ENCODE measurements at regions not wholly inside any gene's neighbourhood (a gene's known extent, or its start where the extent isn't known, plus 50 kb on each side); places are given as distances from the start of the nearest gene placed in this dataset.

DNA sequence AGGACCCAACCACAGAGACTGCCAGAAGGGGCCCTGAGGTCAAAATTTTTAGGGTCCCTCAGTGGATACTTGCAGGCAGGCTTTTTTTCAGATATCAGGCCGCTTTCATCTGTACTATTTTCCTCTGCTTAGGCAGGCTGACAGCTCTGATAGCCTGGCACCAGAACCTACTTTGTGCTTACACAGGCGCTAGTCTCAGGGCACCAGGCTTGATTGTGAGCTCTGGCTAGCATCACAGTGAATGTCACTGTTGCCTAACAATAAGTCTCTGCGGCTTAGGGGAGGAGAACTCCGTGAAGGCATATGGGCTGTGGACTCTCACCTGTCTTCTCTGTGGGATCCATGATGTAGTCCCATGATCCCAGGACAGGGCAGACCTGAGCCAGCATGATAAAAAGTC lies 738.1 kb upstream of the TSPY4 start:
- Histone ChIP-seq H3K27me3 (ENCODE audit: insufficient read depth, low read length) (no peaks in the 10 kb centered on the region), H3K9me3 (ENCODE audit: insufficient read depth, low read depth, low read length) (peaks cover 40% of the 10 kb centered on the region), H3K9ac (ENCODE audit: low read depth, low read length) (no peak overlapping the region), H3K36me3 (ENCODE audit: insufficient read depth, low read length) (no peaks in the 10 kb centered on the region), H3K4me3 (ENCODE audit: low read length) (no peak overlapping the region), H3K4me1 (ENCODE audit: insufficient read depth, low read length) (no peaks in the 10 kb centered on the region), H3K27ac (ENCODE audit: low read depth, low read length) (no peak overlapping the region)
- WGBS, result 57% methylated on average over 4 of the region's 4 CpGs

DNA sequence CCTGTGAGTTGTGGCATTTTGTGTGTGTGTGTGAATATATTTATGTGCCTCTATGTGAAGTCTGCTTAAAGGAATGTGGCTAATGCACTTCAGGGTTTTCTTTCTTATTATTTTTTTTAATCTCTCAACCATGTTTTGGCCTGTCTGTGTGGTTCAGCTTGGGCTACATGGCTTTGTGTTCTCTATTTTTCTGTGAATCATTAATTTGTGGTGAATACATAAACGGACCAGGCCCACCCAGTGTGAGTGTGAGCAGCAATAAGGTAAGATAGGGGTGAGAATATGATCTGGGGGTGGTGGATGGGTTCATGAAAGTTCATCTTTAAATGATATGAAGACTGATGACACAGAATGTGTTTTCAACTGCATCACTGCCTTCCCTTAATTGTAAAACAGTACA lies 726.6 kb upstream of the TSPY4 start:
- Histone ChIP-seq H3K27ac (ENCODE audit: low read depth, low read length) (no peak overlapping the region), H3K27me3 (ENCODE audit: insufficient read depth, low read length) (no peaks in the 10 kb centered on the region), H3K9me3 (ENCODE audit: insufficient read depth, low read depth, low read length) (peaks cover 37% of the 10 kb centered on the region), H3K4me3 (ENCODE audit: low read length) (no peak overlapping the region), H3K36me3 (ENCODE audit: insufficient read depth, low read length) (no peaks in the 10 kb centered on the region), H3K9ac (ENCODE audit: low read depth, low read length) (no peak overlapping the region), H3K4me1 (ENCODE audit: insufficient read depth, low read length) (no peaks in the 10 kb centered on the region)
- WGBS, result 28% methylated on average over 1 of the region's 1 CpG

- Histone ChIP-seq H3K4me1 (ENCODE audit: insufficient read depth, low read length) (no peaks in the 10 kb centered on the region), H3K9me3 (ENCODE audit: insufficient read depth, low read depth, low read length) (peaks cover 31% of the 10 kb centered on the region), H3K27ac (ENCODE audit: low read depth, low read length) (no peak overlapping the region), H3K4me3 (ENCODE audit: low read length) (no peak overlapping the region), H3K27me3 (ENCODE audit: insufficient read depth, low read length) (no peaks in the 10 kb centered on the region), H3K9ac (ENCODE audit: low read depth, low read length) (no peak overlapping the region), H3K36me3 (ENCODE audit: insufficient read depth, low read length) (no peaks in the 10 kb centered on the region)
- WGBS, result 75% methylated on average over 3 of the region's 3 CpGs
These were observed 725.4 kb upstream of the TSPY4 start for GRCh38 chrY:8611815-8612214.

DNA sequence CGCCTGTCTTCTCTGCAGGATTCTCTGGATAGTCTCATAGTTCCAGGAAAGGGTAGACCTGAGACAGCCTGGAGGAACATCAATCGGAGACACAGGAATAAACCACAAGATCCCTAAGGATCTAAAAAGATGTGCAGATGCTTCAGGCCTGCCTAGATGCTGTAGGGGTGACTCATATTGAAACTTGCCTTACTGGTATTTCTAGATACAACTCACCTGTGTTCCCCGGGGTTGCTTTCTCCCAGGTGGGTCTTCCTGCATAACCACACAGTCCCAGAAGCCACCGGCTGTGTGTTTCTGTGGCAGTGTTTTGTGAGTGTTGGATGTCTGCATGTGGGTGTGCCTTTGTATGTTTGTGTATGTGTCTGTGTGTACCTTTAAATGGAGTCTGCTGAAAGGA lies 719.0 kb upstream of the TSPY4 start:
- H3K27ac ChIP-seq (ENCODE audit: low read depth, low read length), result no peak overlapping the region
- H3K9me3 ChIP-seq (ENCODE audit: insufficient read depth, low read depth, low read length), result peaks cover 49% of the 10 kb centered on the region
- no peak overlapping the region for H3K9ac ChIP-seq (ENCODE audit: low read depth, low read length)
- no peaks in the 10 kb centered on the region for H3K36me3 ChIP-seq (ENCODE audit: insufficient read depth, low read length)
- no peaks in the 10 kb centered on the region for H3K27me3 ChIP-seq (ENCODE audit: insufficient read depth, low read length)
- WGBS, result 97% methylated on average over 3 of the region's 4 CpGs
- no peak overlapping the region for H3K4me3 ChIP-seq (ENCODE audit: low read length)
- no peaks in the 10 kb centered on the region for H3K4me1 ChIP-seq (ENCODE audit: insufficient read depth, low read length)

- no peak overlapping the region for H3K27ac ChIP-seq (ENCODE audit: low read depth, low read length)
- H3K9ac ChIP-seq (ENCODE audit: low read depth, low read length), result no peak overlapping the region
- H3K27me3 ChIP-seq (ENCODE audit: insufficient read depth, low read length), result no peaks in the 10 kb centered on the region
- no peak overlapping the region for H3K4me3 ChIP-seq (ENCODE audit: low read length)
- no peaks in the 10 kb centered on the region for H3K36me3 ChIP-seq (ENCODE audit: insufficient read depth, low read length)
- no peaks in the 10 kb centered on the region for H3K4me1 ChIP-seq (ENCODE audit: insufficient read depth, low read length)
- 67% methylated on average over 1 of the region's 1 CpG for WGBS
- H3K9me3 ChIP-seq (ENCODE audit: insufficient read depth, low read depth, low read length), result peaks cover 52% of the 10 kb centered on the region
These were observed 715.1 kb upstream of the TSPY4 start for GRCh38 chrY:8622156-8622555.

GRCh38 chrY:8622856-8623255 lies 714.4 kb upstream of the TSPY4 start:
- Histone ChIP-seq H3K9me3 (ENCODE audit: insufficient read depth, low read depth, low read length) (peaks cover 53% of the 10 kb centered on the region), H3K4me1 (ENCODE audit: insufficient read depth, low read length) (no peaks in the 10 kb centered on the region), H3K4me3 (ENCODE audit: low read length) (no peak overlapping the region), H3K9ac (ENCODE audit: low read depth, low read length) (no peak overlapping the region), H3K27me3 (ENCODE audit: insufficient read depth, low read length) (no peaks in the 10 kb centered on the region), H3K36me3 (ENCODE audit: insufficient read depth, low read length) (no peaks in the 10 kb centered on the region), H3K27ac (ENCODE audit: low read depth, low read length) (no peak overlapping the region)
- 75% methylated on average over 7 of the region's 7 CpGs for WGBS

DNA sequence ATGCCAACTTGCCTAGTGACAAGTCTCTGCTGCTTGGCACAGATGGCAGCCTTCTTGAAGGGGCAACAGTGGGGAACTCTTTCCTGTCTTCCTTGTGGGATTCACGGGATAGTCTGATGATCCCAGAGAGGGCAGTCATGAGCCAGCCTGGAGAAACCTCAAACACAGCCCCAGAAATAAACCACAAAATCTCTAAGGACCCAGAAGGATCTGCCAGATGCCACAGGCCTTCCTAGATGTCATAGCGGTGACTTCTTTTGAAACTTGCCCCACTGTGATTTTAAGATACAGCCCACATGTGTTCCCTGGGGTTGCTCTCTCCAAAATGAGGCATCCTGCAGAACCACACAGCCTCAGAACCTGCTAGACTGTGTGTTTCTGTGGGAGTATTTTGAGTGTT lies 707.6 kb upstream of the TSPY4 start:
- 76% methylated on average over 2 of the region's 2 CpGs for WGBS
- H3K27ac ChIP-seq (ENCODE audit: low read depth, low read length), result no peak overlapping the region
- no peaks in the 10 kb centered on the region for H3K4me1 ChIP-seq (ENCODE audit: insufficient read depth, low read length)
- no peak overlapping the region for H3K4me3 ChIP-seq (ENCODE audit: low read length)
- H3K9ac ChIP-seq (ENCODE audit: low read depth, low read length), result no peak overlapping the region
- H3K9me3 ChIP-seq (ENCODE audit: insufficient read depth, low read depth, low read length), result peaks cover 39% of the 10 kb centered on the region
- no peaks in the 10 kb centered on the region for H3K36me3 ChIP-seq (ENCODE audit: insufficient read depth, low read length)
- H3K27me3 ChIP-seq (ENCODE audit: insufficient read depth, low read length), result no peaks in the 10 kb centered on the region

DNA sequence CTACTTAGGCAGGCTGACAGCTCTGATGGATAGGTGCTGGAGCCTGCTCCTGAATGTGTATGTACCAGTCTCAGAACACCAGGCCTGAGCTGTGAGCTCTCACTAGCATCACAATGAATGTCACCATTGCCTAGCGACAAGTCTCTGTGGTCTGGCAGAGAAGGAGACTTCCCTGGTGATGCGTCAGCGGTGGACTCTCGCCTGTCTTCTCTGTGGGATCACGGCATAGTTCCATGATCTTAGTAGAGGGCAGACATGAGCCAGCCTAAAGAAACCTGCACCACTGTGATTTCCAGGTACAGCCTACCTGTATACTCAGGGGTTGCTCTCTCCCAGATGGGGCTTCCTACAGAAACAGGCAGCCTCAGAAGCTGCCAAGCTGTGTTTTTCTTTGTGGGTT lies 699.2 kb upstream of the TSPY4 start:
- Histone ChIP-seq H3K36me3 (ENCODE audit: insufficient read depth, low read length) (no peaks in the 10 kb centered on the region), H3K4me3 (ENCODE audit: low read length) (no peak overlapping the region), H3K9ac (ENCODE audit: low read depth, low read length) (no peak overlapping the region), H3K4me1 (ENCODE audit: insufficient read depth, low read length) (no peaks in the 10 kb centered on the region), H3K27me3 (ENCODE audit: insufficient read depth, low read length) (no peaks in the 10 kb centered on the region), H3K27ac (ENCODE audit: low read depth, low read length) (no peak overlapping the region), H3K9me3 (ENCODE audit: insufficient read depth, low read depth, low read length) (peaks cover 66% of the 10 kb centered on the region)
- WGBS, result 88% methylated on average over 5 of the region's 5 CpGs

DNA sequence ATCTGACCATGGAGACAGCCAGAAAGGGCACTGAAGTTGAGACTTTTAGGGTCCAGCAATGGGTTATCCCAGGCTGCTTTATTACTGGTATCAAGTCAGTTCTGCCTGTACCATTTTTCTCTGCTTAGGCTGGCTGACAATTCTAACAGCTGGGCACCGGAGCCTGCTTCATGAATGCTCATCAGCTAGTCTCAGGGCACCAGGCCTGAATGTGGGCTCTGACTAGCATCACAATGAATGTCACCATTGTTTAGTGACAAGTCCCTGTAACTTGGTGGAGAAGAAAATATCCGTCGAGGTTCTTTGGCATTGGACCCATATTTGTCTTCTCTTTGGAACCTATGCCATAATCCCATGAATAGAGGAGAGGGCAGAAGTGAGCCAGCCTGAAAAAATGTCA lies 692.3 kb upstream of the TSPY4 start:
- WGBS, result 91% methylated on average over 1 of the region's 3 CpGs
- H3K9me3 ChIP-seq (ENCODE audit: insufficient read depth, low read depth, low read length), result peaks cover 43% of the 10 kb centered on the region; the same call in 1 of the 2 replicates
- no peak overlapping the region for H3K27ac ChIP-seq (ENCODE audit: low read depth, low read length)
- H3K36me3 ChIP-seq (ENCODE audit: insufficient read depth, low read length), result no peaks in the 10 kb centered on the region
- no peaks in the 10 kb centered on the region for H3K27me3 ChIP-seq (ENCODE audit: insufficient read depth, low read length)
- no peaks in the 10 kb centered on the region for H3K4me1 ChIP-seq (ENCODE audit: insufficient read depth, low read length)
- H3K4me3 ChIP-seq (ENCODE audit: low read length), result no peak overlapping the region
- no peak overlapping the region for H3K9ac ChIP-seq (ENCODE audit: low read depth, low read length)

DNA sequence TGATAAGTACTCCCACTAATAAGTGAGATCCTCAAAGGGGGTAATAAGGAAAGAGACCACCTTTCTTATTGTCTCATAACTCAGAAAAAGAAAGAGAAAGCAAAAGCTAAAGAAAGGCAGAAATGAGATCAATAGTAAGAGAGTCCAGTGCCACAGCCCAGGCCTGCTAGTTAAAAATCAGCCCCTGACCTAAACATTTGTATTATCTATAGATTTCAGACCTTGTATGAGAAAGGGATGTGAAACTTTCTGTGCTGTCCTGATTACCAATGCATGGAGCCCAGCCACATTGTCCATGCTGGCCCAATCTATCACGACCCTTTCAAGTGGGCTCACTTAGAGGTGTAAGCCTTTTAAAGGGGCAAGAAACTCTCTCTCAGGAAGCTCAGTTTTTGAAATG lies 684.8 kb upstream of the TSPY4 start:
- H3K9ac ChIP-seq (ENCODE audit: low read depth, low read length), result no peak overlapping the region
- H3K27ac ChIP-seq (ENCODE audit: low read depth, low read length), result no peak overlapping the region
- no CpG with 5 or more reads among the region's 1 CpG for WGBS
- H3K27me3 ChIP-seq (ENCODE audit: insufficient read depth, low read length), result no peaks in the 10 kb centered on the region
- peaks cover 34% of the 10 kb centered on the region for H3K9me3 ChIP-seq (ENCODE audit: insufficient read depth, low read depth, low read length)
- no peaks in the 10 kb centered on the region for H3K36me3 ChIP-seq (ENCODE audit: insufficient read depth, low read length)
- H3K4me1 ChIP-seq (ENCODE audit: insufficient read depth, low read length), result no peaks in the 10 kb centered on the region
- no peak overlapping the region for H3K4me3 ChIP-seq (ENCODE audit: low read length)

GRCh38 chrY:8655017-8655416 lies 682.2 kb upstream of the TSPY4 start:
- Histone ChIP-seq H3K9ac (ENCODE audit: low read depth, low read length) (no peak overlapping the region), H3K4me1 (ENCODE audit: insufficient read depth, low read length) (no peaks in the 10 kb centered on the region), H3K9me3 (ENCODE audit: insufficient read depth, low read depth, low read length) (peaks cover 50% of the 10 kb centered on the region), H3K36me3 (ENCODE audit: insufficient read depth, low read length) (no peaks in the 10 kb centered on the region), H3K27me3 (ENCODE audit: insufficient read depth, low read length) (no peaks in the 10 kb centered on the region), H3K27ac (ENCODE audit: low read depth, low read length) (no peak overlapping the region), H3K4me3 (ENCODE audit: low read length) (no peak overlapping the region)

DNA sequence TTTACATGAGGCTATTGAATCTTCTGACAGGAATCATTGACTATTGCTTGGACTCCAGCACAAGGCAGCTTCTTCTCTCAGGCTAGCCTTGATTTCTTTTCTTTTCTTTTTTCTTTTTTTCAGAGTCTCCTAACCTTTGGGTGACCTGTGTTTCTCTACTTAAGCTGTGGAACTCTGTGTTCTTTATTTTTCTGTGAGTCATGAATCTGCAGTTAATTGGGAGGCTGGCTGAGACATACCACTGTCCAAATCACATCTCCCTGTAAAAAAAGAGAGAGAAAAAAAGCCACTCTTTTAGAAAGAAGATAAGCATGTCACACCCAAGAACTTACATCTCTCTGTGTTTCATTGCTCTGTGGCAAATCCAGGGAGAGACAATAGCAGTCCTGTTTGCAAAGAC lies 681.2 kb upstream of the TSPY4 start:
- H3K4me1 ChIP-seq (ENCODE audit: insufficient read depth, low read length), result no peaks in the 10 kb centered on the region
- H3K36me3 ChIP-seq (ENCODE audit: insufficient read depth, low read length), result no peaks in the 10 kb centered on the region
- H3K9ac ChIP-seq (ENCODE audit: low read depth, low read length), result no peak overlapping the region
- H3K4me3 ChIP-seq (ENCODE audit: low read length), result no peak overlapping the region
- H3K9me3 ChIP-seq (ENCODE audit: insufficient read depth, low read depth, low read length), result peaks cover 52% of the 10 kb centered on the region
- H3K27ac ChIP-seq (ENCODE audit: low read depth, low read length), result no peak overlapping the region
- H3K27me3 ChIP-seq (ENCODE audit: insufficient read depth, low read length), result no peaks in the 10 kb centered on the region

Measured in HUES64 (cell line).